H9 (cell line): ENCODE measurements at regions not wholly inside any gene's neighbourhood (a gene's known extent, or its start where the extent isn't known, plus 50 kb on each side); places are given as distances from the start of the nearest gene placed in this dataset.

ENCODE experiments used
- DNase-seq: peaks from one replicate; pipeline ENCODE4 v3.0.0-alpha.2; 2017
- H2AFZ ChIP-seq: one replicate; pipeline ENCODE4 v1.6.1; 2013; ENCODE audit warnings: mild to moderate bottlenecking, low read length, control low read depth, moderate library complexity
- H2AK5ac ChIP-seq: 2 replicates; pipeline ENCODE4 v1.6.1; 2013; ENCODE audit warnings: low read length, control low read depth, mixed read lengths; ENCODE audit not compliant: insufficient read length
- H2BK120ac ChIP-seq: one replicate; pipeline ENCODE4 v1.6.1; 2013; ENCODE audit warnings: low read depth, mild to moderate bottlenecking, low read length, control low read depth, inconsistent platforms; ENCODE audit not compliant: poor library complexity, severe bottlenecking
- H2BK12ac ChIP-seq: 2 replicates; pipeline ENCODE4 v1.6.1; 2013; ENCODE audit warnings: low read length, control low read depth, mixed read lengths, low read depth; ENCODE audit not compliant: insufficient read length
- H2BK15ac ChIP-seq: 2 replicates; pipeline ENCODE4 v1.6.1; 2013; ENCODE audit warnings: low read depth, low read length, control low read depth
- H2BK20ac ChIP-seq: one replicate; pipeline ENCODE4 v1.6.1; 2013; ENCODE audit warnings: low read depth, mild to moderate bottlenecking, low read length, control low read depth, inconsistent platforms; ENCODE audit not compliant: poor library complexity, severe bottlenecking
- H2BK5ac ChIP-seq: 2 replicates; pipeline ENCODE4 v1.6.1; 2013; ENCODE audit warnings: low read length, control low read depth, mixed read lengths; ENCODE audit not compliant: insufficient read length
- H3K14ac ChIP-seq: 2 replicates; pipeline ENCODE4 v1.6.1; 2013; ENCODE audit warnings: low read length, control low read depth; ENCODE audit not compliant: insufficient read depth
- H3K18ac ChIP-seq: 2 replicates; pipeline ENCODE4 v1.6.1; 2013; ENCODE audit warnings: low read depth, mild to moderate bottlenecking, mixed read lengths, low read length, control low read depth; ENCODE audit not compliant: insufficient read length
- H3K23ac ChIP-seq: 2 replicates; pipeline ENCODE4 v1.6.1; 2013; ENCODE audit warnings: low read length, control low read depth, mixed read lengths, low read depth; ENCODE audit not compliant: insufficient read length
- H3K23me2 ChIP-seq: 2 replicates; pipeline ENCODE4 v1.6.1; 2013; ENCODE audit warnings: low read depth, mild to moderate bottlenecking, mixed read lengths, low read length, control low read depth; ENCODE audit not compliant: insufficient read length, poor library complexity, severe bottlenecking
- H3K27ac ChIP-seq: 2 replicates; pipeline ENCODE4 v1.5.1; 2013; ENCODE audit warnings: low read length, control low read depth, mixed read lengths, low read depth; ENCODE audit not compliant: insufficient read length
- H3K27me3 ChIP-seq: 2 replicates; pipeline ENCODE4 v1.6.1; 2013; ENCODE audit warnings: low read length, control low read depth, inconsistent platforms; ENCODE audit not compliant: insufficient read depth
- H3K4ac ChIP-seq: 2 replicates; pipeline ENCODE4 v1.6.1; 2013; ENCODE audit warnings: low read depth, mild to moderate bottlenecking, control low read depth, inconsistent platforms, low read length, moderate library complexity
- H3K4me1 ChIP-seq: 2 replicates; pipeline ENCODE4 v1.6.1; 2013; ENCODE audit warnings: low read length, control low read depth, inconsistent platforms; ENCODE audit not compliant: insufficient read depth
- H3K4me2 ChIP-seq: 2 replicates; pipeline ENCODE4 v1.6.1; 2013; ENCODE audit warnings: low read length, control low read depth, mixed read lengths; ENCODE audit not compliant: insufficient read length, insufficient read depth
- H3K56ac ChIP-seq: 2 replicates; pipeline ENCODE4 v1.6.1; 2013; ENCODE audit warnings: low read depth, mild to moderate bottlenecking, mixed read lengths, low read length, control low read depth; ENCODE audit not compliant: insufficient read length
- H3K79me1 ChIP-seq: 2 replicates; pipeline ENCODE4 v1.6.1; 2013; ENCODE audit warnings: low read depth, mild to moderate bottlenecking, moderate library complexity, low read length, control low read depth, inconsistent platforms; ENCODE audit not compliant: insufficient read depth, poor library complexity, severe bottlenecking
- H3K79me2 ChIP-seq: 2 replicates; pipeline ENCODE4 v1.6.1; 2013; ENCODE audit warnings: low read length, control low read depth, inconsistent platforms; ENCODE audit not compliant: insufficient read depth
- H3K9ac ChIP-seq: 2 replicates; pipeline ENCODE4 v1.6.1; 2013; ENCODE audit warnings: low read length, control low read depth, mixed read lengths; ENCODE audit not compliant: insufficient read length; ENCODE audit errors: extremely low read depth
- H3K9me3 ChIP-seq: one replicate; pipeline ENCODE4 v1.6.1; 2013; ENCODE audit warnings: low read depth, low read length, inconsistent platforms; ENCODE audit not compliant: control insufficient read depth
- H3T11ph ChIP-seq: one replicate; pipeline ENCODE4 v1.6.1; 2013; ENCODE audit warnings: mild to moderate bottlenecking, low read length, control low read depth, inconsistent platforms
- H4K20me1 ChIP-seq: one replicate; pipeline ENCODE4 v1.6.1; 2013; ENCODE audit not compliant: control insufficient read depth, insufficient read length, insufficient read depth
- H4K5ac ChIP-seq: 2 replicates; pipeline ENCODE4 v1.6.1; 2013; ENCODE audit warnings: low read depth, mild to moderate bottlenecking, mixed read lengths, low read length, control low read depth; ENCODE audit not compliant: insufficient read length
- H4K8ac ChIP-seq: replicated peaks from 2 replicates; pipeline ENCODE4 v1.6.1; 2013; ENCODE audit warnings: low read length, control low read depth, mixed read lengths, low read depth; ENCODE audit not compliant: insufficient read length
- H4K91ac ChIP-seq: 2 replicates; pipeline ENCODE4 v1.6.1; 2013; ENCODE audit warnings: low read depth, mild to moderate bottlenecking, moderate library complexity, mixed read lengths, low read length, control low read depth; ENCODE audit not compliant: insufficient read length
- H3K27ac Mint-ChIP-seq, 3 experiments: 2 replicates in 2 of 3; 3 replicates in 1 of 3; pipeline ENCODE4 v1.8.0; 2020 to 2021; ENCODE audit warnings: mixed read lengths in 3 of 3, mild to moderate bottlenecking in 1 of 3, moderate library complexity in 1 of 3
- H3K27me3 Mint-ChIP-seq: 2 replicates; pipeline ENCODE4 v1.8.0; 2021; ENCODE audit warnings: low read depth, mild to moderate bottlenecking, moderate library complexity, mixed read lengths
- H3K36me3 Mint-ChIP-seq, 3 experiments: 2 replicates in 2 of 3; 3 replicates in 1 of 3; pipeline ENCODE4 v1.8.0; 2020 to 2021; ENCODE audit warnings: low read depth in 3 of 3, mixed read lengths in 3 of 3; ENCODE audit not compliant: insufficient read depth in 1 of 3
- H3K4me1 Mint-ChIP-seq, 2 experiments: 2 replicates each; pipeline ENCODE4 v1.8.0; 2020; ENCODE audit warnings: mixed read lengths in 2 of 2
- H3K4me3 Mint-ChIP-seq, 2 experiments: 2 replicates in 1 of 2; 3 replicates in 1 of 2; pipeline ENCODE4 v1.8.0; 2020 to 2021; ENCODE audit warnings: mild to moderate bottlenecking in 2 of 2, mixed read lengths in 2 of 2, moderate library complexity in 1 of 2
- H3K9me3 Mint-ChIP-seq, 2 experiments: 2 replicates in 1 of 2; 3 replicates in 1 of 2; pipeline ENCODE4 v1.8.0; 2020; ENCODE audit warnings: mild to moderate bottlenecking in 2 of 2, mixed read lengths in 2 of 2, moderate library complexity in 1 of 2
- CTCF ChIP-seq: fragments of 200-600 bp; sonication (generic); conservative IDR thresholded peaks from 3 replicates; pipeline ENCODE4 v1.8.0; 2021; ENCODE audit warnings: antibody characterized with exemption, mild to moderate bottlenecking
- WGBS: extraction: QIAGEN DNeasy Blood & Tissue Kit; methylation state at CpG from one replicate; pipeline ENCODE4 v1.1.7; 2013; ENCODE audit warnings: missing lambda C conversion rate, low lambda C conversion rate, mixed read lengths; ENCODE audit not compliant: insufficient read length; ENCODE audit errors: extremely low coverage; 5-methylcytosine and 5-hydroxymethylcytosine counted together

GRCh38 chr9:92228628-92229027 lies 64.9 kb downstream of the IARS1 start:
- Histone ChIP-seq H4K8ac (no peak overlapping the region), H3K79me2 (0 out of 2 replicates have a peak, but pooled peaks cover 2% of the 10 kb centered on the region), H4K5ac (no peak overlapping the region), H2BK12ac (no peak overlapping the region), H4K91ac (no peak overlapping the region), H3K4me1 (no peaks in the 10 kb centered on the region), H3T11ph (no peak overlapping the region), H2BK15ac (no peak overlapping the region), H2BK120ac (no peak overlapping the region), H2BK5ac (no peak overlapping the region), H3K27ac (no peak overlapping the region), H3K23ac (no peak overlapping the region), H3K56ac (no peak overlapping the region), H3K79me1 (peaks cover 4% of the 10 kb centered on the region), H3K9ac (no peak overlapping the region), H3K23me2 (no peaks in the 10 kb centered on the region), H4K20me1 (no peaks in the 10 kb centered on the region), H2BK20ac (no peak overlapping the region), H3K4ac (no peak overlapping the region), H3K9me3 (peaks cover 5% of the 10 kb centered on the region), H3K14ac (no peak overlapping the region), H2AK5ac (no peak overlapping the region), H3K18ac (no peak overlapping the region), H3K4me2 (no peak overlapping the region), H2AFZ (no peak overlapping the region), H3K27me3 (no peaks in the 10 kb centered on the region)
- no peaks in the 10 kb centered on the region for H3K4me1 Mint-ChIP-seq
- H3K27ac Mint-ChIP-seq = no peak overlapping the region
- H3K36me3 Mint-ChIP-seq = peaks cover 61 to 80% (median 75%) of the 10 kb centered on the region in 3 experiments
- no peak for TF ChIP-seq CTCF
- WGBS = no CpG with 5 or more reads among the region's 2 CpGs
- no peak overlapping the region for H3K4me3 Mint-ChIP-seq
- peaks cover 3 to 11% of the 10 kb centered on the region in 2 experiments; a peak in 3 of 5 replicates for H3K9me3 Mint-ChIP-seq
- DNase-seq = no peak
- no peaks in the 10 kb centered on the region for H3K27me3 Mint-ChIP-seq
